ENCODE measurements at regions not wholly inside any gene's neighbourhood (a gene's known extent, or its start where the extent isn't known, plus 50 kb on each side); places are given as distances from the start of the nearest gene placed in this dataset.
"Not testable (repeated sequence)": the region's sequence is repeated elsewhere in the genome, so short reads cannot be mapped to it uniquely, and the experiment has no call there.

GRCh38 chr10:93127642-93128215, 54.0 kb downstream of the CYP26A1 start:
- H3K36me3 ChIP-seq; DNase-seq; H3K9me3 ChIP-seq; intact Hi-C loops (cut with DNase I; ENCODE audit: low total_unique reads); H3K27ac ChIP-seq; H3K4me3 ChIP-seq; H3K27me3 ChIP-seq; H3K4me1 ChIP-seq: not testable (repeated sequence)

- Histone ChIP-seq H3K9me3 (no peaks in the 10 kb centered on the region), H3K27me3 (no peaks in the 10 kb centered on the region), H3K4me1 (no peaks in the 10 kb centered on the region), H3K36me3 (no peaks in the 10 kb centered on the region), H3K27ac (no peak overlapping the region), H3K4me3 (no peak overlapping the region)
- no peak for TF ChIP-seq POLR2A (IDR thresholded peaks at IDR 0.05)
- no peak for TF ChIP-seq CTCF (IDR thresholded peaks at IDR 0.05)
- DNase-seq: no peak
- intact Hi-C loops (cut with DNase I; ENCODE audit: low total_unique reads): no loop called here
These were observed 58.3 kb downstream of the CYP26A1 start for GRCh38 chr10:93131986-93132385.

- TF ChIP-seq POLR2A (IDR thresholded peaks at IDR 0.05) (no peak), CTCF (IDR thresholded peaks at IDR 0.05) (no peak)
- DNase-seq: no peak
- Histone ChIP-seq H3K36me3 (no peaks in the 10 kb centered on the region), H3K9me3 (no peaks in the 10 kb centered on the region), H3K27me3 (no peaks in the 10 kb centered on the region), H3K4me3 (no peak overlapping the region), H3K27ac (no peak overlapping the region), H3K4me1 (no peaks in the 10 kb centered on the region)
- intact Hi-C loops (cut with DNase I; ENCODE audit: low total_unique reads): no loop called here
These were observed 64.6 kb downstream of the CYP26A1 start for GRCh38 chr10:93138113-93138870.

GRCh38 chr10:93139059-93139655, 65.5 kb downstream of the CYP26A1 start:
- Histone ChIP-seq H3K4me3 (no peak overlapping the region), H3K27ac (no peak overlapping the region), H3K27me3 (no peaks in the 10 kb centered on the region), H3K4me1 (no peaks in the 10 kb centered on the region), H3K36me3 (no peaks in the 10 kb centered on the region), H3K9me3 (no peaks in the 10 kb centered on the region)
- DNase-seq: no peak
- TF ChIP-seq POLR2A (IDR thresholded peaks at IDR 0.05) (no peak), CTCF (IDR thresholded peaks at IDR 0.05) (no peak)
- intact Hi-C loops (cut with DNase I; ENCODE audit: low total_unique reads): no loop called here

- H3K36me3 ChIP-seq: no peaks in the 10 kb centered on the region
- H3K4me3 ChIP-seq: no peak overlapping the region
- no peak overlapping the region for H3K27ac ChIP-seq
- intact Hi-C loops (cut with DNase I; ENCODE audit: low total_unique reads): no loop called here
- TF ChIP-seq CTCF (IDR thresholded peaks at IDR 0.05) (no peak), POLR2A (IDR thresholded peaks at IDR 0.05) (no peak)
- no peaks in the 10 kb centered on the region for H3K9me3 ChIP-seq
- H3K4me1 ChIP-seq: no peaks in the 10 kb centered on the region
- no peak for DNase-seq
- no peaks in the 10 kb centered on the region for H3K27me3 ChIP-seq
These were observed 68.8 kb downstream of the CYP26A1 start for GRCh38 chr10:93142534-93142933.
